ACHN (cell line): ENCODE measurements at regions not wholly inside any gene's neighbourhood (a gene's known extent, or its start where the extent isn't known, plus 50 kb on each side); places are given as distances from the start of the nearest gene placed in this dataset.

ENCODE experiments used
- DNase-seq: peaks from one replicate; pipeline ENCODE4 v3.0.0-alpha.2; 2015
- in situ Hi-C: cut with HindIII; loops from 2 replicates; pipeline ENCODE4 v1.10.0; 2017; ENCODE audit warnings: low sequenced_read_pairs, low pct_ligation_motif_present, low pct_unique_long_range_greater_than_20kb

- no peak for DNase-seq
- in situ Hi-C loops: no loop called here
These were observed 262.1 kb downstream of the BCL11B start for GRCh38 chr14:99009871-99010270.

GRCh38 chr14:99011385-99011784 is 260.6 kb downstream of the BCL11B start:
- in situ Hi-C loops: no loop called here
- DNase-seq: no peak

- in situ Hi-C loops: no loop called here
- DNase-seq: no peak
These were observed 259.3 kb downstream of the BCL11B start for GRCh38 chr14:99012703-99013102.

- in situ Hi-C loops: no loop called here
- no peak for DNase-seq
These were observed 256.2 kb downstream of the BCL11B start for GRCh38 chr14:99015833-99016232.

- DNase-seq: no peak
- in situ Hi-C loops: no loop called here
These were observed 248.6 kb downstream of the BCL11B start for GRCh38 chr14:99023371-99023770.

- no peak for DNase-seq
- in situ Hi-C loops: no loop called here
These were observed 247.1 kb downstream of the BCL11B start for GRCh38 chr14:99024926-99025325.

- in situ Hi-C loops: no loop called here
- DNase-seq: no peak
These were observed 246.6 kb downstream of the BCL11B start for GRCh38 chr14:99025418-99025817.

GRCh38 chr14:99026471-99026870 is 245.5 kb downstream of the BCL11B start:
- no peak for DNase-seq
- in situ Hi-C loops: no loop called here

- in situ Hi-C loops: no loop called here
- DNase-seq: no peak
These were observed 244.0 kb downstream of the BCL11B start for GRCh38 chr14:99028041-99028440.

GRCh38 chr14:99028521-99028920 is 243.5 kb downstream of the BCL11B start:
- in situ Hi-C loops: no loop called here
- DNase-seq: no peak

- in situ Hi-C loops: no loop called here
- DNase-seq: no peak
These were observed 242.7 kb downstream of the BCL11B start for GRCh38 chr14:99029145-99029915.

GRCh38 chr14:99029916-99030305 is 242.1 kb downstream of the BCL11B start:
- in situ Hi-C loops: no loop called here
- DNase-seq: no peak

- in situ Hi-C loops: no loop called here
- no peak for DNase-seq
These were observed 241.5 kb downstream of the BCL11B start for GRCh38 chr14:99030454-99030853.

- in situ Hi-C loops: no loop called here
- no peak for DNase-seq
These were observed 239.2 kb downstream of the BCL11B start for GRCh38 chr14:99032759-99033158.

- in situ Hi-C loops: no loop called here
- DNase-seq: no peak
These were observed 238.0 kb downstream of the BCL11B start for GRCh38 chr14:99033951-99034350.

GRCh38 chr14:99034711-99035171 is 237.3 kb downstream of the BCL11B start:
- no peak for DNase-seq
- in situ Hi-C loops: no loop called here

GRCh38 chr14:99035268-99035667 is 236.7 kb downstream of the BCL11B start:
- DNase-seq: no peak
- in situ Hi-C loops: no loop called here

GRCh38 chr14:99035712-99036610 is 236.0 kb downstream of the BCL11B start:
- in situ Hi-C loops: no loop called here
- DNase-seq: peak; percentile 81

- in situ Hi-C loops: no loop called here
- DNase-seq: no peak
These were observed 235.2 kb downstream of the BCL11B start for GRCh38 chr14:99036611-99037293.
